HG02759 (cell line): ENCODE measurements at regions not wholly inside any gene's neighbourhood (a gene's known extent, or its start where the extent isn't known, plus 50 kb on each side); places are given as distances from the start of the nearest gene placed in this dataset.
"Not testable (repeated sequence)": the region's sequence is repeated elsewhere in the genome, so short reads cannot be mapped to it uniquely, and the experiment has no call there.

Source experiments
- ATAC-seq: cut with Tn5 transposase; IDR thresholded peaks from one replicate; pipeline ENCODE4 v1.9.1; 2021; ENCODE audit warnings: mild to moderate bottlenecking, moderate library complexity; ENCODE audit not compliant: unreplicated experiment

DNA sequence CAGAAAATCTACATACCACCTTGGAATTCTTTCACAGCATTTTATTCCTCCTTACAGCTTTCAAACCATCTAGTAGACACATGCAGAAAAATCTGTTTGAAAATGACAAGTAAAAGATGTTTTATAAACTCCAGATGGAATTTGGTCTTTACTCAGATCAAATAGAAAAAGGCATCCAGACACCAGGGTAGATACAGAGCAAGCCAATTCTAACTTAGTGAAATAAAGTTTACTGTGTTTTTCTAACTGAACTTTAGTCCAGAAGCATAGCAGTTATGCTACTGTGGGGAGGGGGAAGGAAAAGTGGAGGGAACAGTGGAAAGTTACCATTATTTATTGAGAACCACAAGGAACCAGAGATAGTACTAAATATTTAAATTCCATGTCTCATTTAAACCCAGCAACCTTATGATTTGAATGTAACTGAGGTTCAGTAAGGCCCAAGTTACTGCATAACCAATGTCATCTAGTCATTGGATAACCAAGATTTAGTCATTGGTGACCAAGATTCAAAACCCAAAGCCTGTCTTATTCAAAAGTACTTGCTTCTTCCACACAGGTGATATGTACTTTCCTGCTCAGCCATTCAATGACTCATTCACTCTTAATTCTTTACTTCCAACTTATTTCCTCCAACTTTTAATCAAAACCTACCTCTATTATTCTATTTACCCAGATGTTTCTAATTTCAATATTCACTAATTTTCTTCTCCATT is 57.7 kb downstream of the RAD51AP2 start:
- ATAC-seq, result no peak

DNA sequence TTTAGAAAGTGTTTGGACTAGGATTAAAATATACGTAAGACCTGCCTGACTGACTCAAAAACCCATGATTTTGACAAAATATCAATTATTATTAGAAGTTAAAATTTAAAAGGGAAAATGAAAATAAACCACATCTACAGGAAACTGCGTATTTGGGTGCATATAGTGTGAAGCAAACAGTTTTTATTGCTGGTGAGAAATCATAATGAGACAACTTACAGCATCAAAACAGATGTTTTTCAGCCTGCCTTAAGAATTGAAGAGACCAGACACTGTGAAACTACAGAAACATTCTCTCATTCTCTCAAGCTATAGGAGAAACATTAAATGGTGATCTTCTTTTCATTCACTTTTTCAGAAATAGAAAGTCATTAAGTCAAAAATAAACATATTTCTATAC is 62.9 kb downstream of the RAD51AP2 start:
- no peak for ATAC-seq

DNA sequence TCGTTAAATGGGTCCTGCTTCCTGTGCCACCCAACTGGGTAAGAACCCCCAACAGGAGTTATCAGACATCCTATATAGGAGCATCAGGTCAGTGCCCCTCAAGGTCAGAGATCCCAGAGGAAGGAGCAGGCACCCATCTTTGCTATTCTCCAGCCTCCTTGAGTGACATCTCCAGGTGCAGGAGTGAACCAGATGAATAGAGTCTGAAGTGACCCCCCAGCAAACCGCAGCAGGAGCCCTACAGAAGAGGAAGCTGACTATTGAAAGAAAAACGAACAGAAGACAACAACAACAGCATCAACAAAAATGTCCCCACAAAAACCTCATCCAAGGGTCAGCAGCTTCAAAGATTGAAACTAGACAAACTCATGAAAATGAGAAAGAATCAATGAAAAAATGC is 72.0 kb downstream of the RAD51AP2 start:
- not testable (repeated sequence) for ATAC-seq

DNA sequence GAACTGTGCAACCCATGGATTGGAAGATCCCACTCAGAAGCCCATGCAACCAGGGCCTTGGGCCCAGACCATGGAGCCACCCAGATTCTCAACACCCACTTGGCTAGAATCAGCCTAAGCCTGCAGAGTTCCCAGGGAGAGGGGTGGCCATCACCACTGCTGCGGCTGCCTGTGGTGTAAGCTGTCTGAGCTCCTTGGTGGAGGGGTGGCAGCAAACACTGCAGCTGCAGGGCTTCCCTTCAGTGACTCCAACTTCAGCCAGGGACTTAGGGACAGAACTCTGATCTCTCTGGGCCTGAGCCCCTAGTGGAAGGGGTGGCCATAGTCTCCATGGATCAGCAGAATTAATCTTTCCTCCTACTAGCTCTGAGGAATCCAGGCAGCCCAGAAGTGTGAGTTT is 72.5 kb downstream of the RAD51AP2 start:
- ATAC-seq, result no peak

DNA sequence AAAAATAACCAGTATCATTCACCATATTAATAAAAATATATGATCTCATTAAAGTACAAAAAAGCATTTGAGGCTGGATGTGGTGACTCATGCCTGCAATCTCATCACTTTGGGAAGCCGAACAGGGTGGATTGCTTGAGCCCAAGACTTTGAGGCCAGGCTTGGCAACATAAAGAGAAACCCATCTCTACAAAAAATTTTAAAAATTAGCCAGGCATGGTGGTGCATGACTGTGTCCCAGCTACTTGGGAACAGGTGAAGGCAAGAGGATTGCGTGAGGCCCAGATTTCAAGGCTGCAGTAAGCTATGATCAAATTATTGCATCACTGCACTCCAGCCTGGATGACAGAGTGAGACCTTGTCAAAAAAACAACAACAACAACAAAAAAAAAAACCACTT is 75.9 kb downstream of the RAD51AP2 start:
- ATAC-seq, result no peak

DNA sequence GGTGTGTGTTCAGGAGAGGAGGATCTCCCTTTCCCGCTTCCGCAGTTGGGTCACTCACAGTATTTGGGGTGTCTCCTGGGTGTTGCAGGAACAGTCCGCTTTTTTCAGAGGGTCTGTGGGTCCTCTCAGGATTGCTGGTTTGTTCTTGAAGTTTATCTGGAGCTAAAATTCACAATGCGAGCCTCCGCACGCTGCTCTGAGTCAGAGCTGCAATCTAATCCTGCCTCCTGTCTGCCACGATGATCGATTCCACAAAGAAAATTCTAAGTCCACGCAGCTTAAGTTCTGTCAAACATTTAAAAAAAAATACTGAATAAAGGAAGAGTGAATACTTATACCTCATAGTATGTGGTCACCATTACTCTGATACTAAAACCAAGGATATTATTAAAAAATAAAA is 76.5 kb downstream of the RAD51AP2 start:
- no peak for ATAC-seq

DNA sequence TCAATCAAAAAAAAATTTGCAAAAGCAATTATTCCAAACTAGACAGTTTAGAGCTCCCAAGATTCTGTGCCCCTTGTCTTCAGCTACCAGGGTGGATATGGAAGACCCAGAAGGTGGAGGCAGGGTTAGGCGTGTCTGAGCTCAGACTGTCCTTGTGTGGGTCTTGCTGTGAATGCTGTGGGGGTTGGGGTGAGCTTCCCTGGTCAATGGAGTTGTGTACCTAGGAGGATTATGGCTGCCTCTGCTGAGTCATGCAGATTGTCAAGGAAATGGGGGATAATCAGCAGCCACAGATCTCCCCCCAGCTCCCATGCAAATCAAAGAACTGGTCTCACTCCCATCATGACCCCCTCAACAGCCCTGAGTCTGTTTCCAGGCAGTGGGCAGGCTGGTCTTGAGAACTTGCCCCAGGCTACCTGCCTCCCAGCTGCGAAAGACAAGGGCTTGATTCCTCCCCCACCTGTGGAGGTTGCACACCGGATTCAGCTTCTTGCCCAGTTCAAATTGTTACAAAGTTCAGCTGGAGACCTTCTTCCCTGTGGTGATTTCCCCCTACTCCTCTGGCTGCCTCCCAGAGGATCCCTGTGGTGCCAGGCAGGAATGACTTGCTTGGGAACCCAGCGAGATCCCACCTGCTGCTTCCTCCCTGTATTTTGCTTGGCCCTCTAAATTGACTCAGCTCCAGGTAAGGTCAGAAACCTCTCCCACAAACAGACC is 77.0 kb downstream of the RAD51AP2 start:
- no peak for ATAC-seq

DNA sequence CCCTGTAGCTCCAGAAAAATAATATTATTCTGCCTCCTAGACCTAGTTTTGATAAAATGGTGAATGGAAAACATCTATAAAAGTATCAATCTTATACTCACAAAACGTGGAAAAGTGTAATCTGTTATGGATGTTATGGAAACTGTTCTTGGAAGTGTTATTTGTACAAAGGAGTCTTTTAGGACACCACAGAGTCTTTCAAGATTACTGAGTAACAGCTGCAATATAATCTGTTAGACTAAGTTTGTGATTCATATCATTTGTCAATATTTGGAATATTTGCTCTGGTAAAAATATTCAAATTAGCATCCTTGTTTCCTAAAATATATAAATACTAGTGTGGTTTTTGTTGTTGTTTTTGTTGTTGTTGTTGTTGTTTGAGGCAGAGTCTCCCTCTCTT is 87.9 kb downstream of the RAD51AP2 start:
- no peak for ATAC-seq

DNA sequence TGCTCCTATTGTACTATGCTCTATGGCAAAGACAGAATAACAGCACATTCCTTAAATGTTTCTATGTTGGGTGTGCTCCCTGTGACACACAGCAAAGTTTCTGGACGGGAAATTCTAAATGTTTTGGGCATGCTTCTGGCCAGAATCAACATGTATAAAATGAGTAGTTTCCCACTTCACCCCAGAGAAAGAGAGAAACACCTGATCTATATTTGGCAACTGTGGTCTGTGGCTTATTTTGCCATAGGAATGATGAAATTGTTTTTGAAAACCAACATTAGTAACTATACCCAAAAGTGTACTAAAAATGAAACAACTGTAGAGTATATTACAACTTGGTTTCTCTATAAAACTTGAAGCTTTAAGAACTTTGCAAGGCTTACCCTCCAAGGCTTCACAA is 89.1 kb downstream of the RAD51AP2 start:
- ATAC-seq, result no peak

DNA sequence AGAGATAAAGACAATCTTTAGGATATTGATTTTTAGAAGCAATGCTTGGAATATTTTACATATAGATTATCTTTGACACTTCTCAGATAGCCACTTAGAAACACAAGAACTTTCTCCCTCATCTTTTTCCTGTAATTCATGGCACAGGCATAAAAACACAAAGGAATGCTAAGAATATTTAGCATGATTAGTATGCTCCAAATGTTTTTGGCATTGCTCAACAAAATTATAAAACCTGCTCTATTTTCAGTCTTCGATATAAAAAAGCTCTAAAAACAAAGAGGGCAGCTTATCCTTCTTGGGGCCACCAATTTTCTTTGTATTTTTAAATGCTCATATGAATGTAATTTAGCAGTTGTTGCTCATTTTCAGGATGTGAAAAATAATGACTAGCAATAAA is 90.8 kb downstream of the RAD51AP2 start:
- ATAC-seq, result no peak

DNA sequence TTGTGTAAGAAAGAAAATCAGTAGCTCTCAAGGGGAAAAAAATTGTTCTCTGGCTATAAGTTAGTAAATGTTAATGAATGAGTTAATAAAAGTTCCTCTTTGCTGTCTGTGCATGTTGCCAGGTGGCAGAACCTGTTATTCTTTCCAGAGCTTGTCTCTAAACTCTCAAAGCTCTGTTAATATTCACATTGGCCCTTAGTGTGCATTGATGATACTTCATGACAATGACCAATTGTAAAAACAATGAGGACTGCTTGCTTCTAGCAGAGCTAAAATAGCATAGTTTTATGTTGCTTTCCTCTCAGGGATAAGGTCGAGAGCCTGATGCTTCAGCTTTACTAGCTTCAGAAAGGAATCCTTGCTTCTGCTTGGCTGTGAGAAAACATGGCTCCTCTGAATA is 91.5 kb downstream of the RAD51AP2 start:
- no peak for ATAC-seq

DNA sequence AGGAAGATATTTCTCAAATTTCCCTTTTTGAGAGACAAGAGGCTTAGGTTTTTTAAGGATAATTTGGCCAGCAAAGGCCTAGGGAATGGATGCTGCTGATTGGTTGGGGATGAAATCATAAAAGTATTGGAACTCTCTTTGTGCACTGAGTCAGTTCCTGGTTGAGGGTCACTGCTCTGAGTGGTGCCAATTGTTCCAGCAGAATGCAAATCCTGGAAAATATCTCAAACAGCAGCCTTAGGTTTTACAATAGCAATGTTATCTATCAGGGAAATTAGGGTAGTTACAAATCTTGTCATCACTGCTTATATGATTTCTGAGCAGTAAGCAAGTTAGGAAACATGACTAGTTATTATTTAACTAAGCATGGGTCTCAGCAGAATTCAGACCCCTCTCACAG is 96.2 kb downstream of the RAD51AP2 start:
- ATAC-seq, result no peak

DNA sequence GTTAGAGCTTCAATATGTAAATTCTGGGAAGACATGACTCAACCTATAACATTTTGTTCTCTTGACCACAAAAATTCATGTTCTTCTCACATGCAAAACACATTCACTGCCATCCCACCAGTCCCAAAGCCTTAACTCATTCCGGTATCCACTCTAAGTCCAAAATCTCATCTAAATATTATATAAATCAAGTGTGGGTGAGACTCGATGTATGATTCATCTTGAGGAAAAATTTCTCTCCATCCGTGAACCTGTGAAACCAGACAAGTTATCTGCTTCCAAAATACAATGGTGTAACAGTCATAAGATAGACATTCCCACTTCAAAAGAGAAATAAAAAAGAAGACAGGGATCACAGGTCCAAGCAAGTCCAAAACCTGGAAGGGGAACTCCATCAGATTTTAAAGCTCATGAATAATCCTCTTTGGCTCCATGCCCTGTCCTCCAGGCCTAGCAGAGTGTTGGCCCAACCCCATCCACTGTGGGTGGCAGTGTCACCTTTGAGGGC is 101.3 kb downstream of the RAD51AP2 start:
- no peak for ATAC-seq

DNA sequence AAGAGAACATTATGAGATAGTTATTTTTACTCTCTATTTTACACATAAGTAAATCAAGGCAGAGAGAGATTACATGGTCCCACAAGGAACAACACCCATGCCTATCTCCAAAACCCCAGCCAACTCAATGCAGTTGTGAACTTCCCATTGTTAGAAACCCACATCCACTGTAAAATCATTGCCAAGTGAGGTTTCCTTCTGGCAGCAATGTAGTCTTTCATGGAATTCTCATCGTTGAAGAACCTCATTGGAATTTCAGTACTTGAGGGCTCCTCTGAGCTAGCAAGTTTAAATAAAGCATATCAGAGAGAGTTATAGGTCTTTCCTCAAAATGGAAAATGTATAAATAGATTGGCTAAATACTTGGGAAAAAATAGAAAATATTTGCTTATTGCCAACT is 105.2 kb downstream of the RAD51AP2 start:
- ATAC-seq, result no peak

DNA sequence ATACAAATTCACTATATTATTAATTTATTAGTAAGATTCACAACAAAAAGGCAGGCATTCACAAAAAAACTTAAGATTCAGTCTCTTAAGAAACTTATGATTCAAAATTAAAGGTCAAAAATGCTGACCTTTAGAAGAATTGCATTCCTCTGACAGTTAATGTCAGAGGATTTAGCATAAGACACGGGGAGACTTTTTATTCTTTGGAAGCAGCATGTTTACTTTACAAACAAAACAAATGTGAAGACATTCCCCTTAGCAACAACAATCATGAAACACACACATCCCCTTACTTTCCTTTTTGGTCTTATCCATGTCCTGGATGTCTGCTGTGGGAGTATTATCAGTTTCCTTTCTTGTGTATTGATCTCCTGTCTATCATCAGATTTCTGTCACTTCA is 117.1 kb downstream of the RAD51AP2 start:
- ATAC-seq, result no peak

DNA sequence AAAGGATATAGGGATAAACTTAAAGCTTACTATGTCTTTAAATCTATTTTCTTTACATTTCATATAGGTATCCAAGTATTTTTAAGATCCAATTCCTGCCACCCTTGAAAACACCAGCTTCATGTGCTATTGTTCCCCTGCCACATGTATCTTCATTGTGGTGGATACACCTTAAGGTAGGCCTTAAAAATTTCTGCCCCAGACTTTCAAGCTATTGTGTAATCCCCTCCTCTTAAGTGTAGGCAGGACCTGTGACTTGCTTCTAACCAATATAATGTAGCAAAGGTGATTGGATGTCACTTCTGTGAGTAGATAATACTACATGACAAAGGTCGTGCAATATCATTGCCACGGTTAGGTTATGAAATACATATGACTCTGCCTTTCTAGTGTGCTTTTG is 119.5 kb downstream of the RAD51AP2 start:
- no peak for ATAC-seq

DNA sequence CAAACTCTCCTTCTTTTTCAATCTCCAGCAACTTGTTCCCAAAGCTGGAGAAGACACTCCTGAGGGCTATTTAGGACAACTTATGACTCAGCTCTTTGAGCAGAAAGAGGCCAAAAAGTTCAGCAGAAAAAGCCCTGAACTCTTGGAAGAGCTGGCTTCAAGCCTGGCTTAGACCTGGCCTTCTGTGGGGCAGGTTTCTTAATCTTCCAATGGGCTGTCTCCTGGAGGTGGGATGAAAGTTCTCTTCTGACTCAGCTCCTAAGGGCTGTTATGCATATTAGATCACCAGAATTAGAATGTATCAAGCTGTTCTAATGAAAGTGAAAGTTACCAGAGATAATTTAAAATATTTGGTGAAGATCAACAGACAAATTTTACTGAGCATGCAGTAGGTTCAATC is 129.4 kb downstream of the RAD51AP2 start:
- ATAC-seq, result no peak

DNA sequence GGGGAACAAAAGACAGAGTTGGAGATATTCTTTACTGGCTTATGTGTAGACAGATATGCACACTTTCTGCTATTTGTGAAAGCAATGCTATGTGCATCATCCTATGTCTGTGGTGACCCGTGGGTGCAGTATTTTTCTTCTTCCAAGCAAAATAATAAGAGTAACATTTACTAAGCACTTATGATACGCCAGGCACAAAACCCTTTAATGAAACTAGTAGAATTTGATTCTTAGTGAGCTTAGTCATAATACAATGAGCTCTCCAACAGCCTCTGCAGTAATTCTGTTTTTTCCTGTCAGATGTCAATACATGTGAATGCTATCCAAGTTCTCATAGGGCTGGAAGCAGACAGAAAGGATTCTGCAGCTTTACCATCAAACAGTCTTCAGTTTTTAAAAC is 130.6 kb downstream of the RAD51AP2 start:
- ATAC-seq, result no peak

DNA sequence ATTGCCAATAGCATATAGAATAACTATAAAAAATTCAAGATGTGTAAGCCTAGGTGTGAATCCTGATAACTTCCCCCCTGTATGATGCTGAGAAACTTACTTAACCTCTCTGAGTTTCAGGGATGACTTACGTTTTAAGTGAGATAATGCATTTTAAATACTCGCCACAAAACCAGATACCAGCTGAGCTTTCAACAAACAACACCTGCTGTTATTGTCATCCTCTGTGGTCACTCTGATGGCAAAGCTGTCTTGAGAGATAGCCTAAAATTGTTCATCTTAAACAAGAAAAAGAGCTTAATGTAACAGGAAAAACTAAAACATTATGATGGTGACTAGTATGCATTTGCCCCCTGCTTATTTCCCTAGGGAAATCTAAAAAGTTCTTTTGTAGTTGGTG is 131.5 kb downstream of the RAD51AP2 start:
- ATAC-seq, result no peak

DNA sequence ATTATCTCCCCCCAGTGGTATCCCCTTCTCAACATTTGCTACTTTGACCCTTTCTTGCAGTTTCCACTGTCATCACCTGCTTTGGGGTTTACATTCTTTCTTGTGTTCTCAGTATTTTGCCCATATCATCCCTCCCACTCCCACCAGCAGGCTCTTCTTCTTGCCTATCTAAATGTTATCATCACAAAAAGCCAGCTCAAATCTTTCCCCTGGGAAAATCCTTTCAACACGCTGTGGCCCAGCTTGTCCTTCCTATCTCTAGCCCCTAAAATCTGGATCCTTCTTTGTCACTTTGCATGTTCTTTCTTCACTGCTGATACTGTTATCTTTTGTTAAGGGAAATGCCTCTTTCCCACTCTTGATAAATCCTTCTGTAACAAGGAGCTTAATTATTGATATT is 138.2 kb downstream of the RAD51AP2 start:
- ATAC-seq, result no peak

DNA sequence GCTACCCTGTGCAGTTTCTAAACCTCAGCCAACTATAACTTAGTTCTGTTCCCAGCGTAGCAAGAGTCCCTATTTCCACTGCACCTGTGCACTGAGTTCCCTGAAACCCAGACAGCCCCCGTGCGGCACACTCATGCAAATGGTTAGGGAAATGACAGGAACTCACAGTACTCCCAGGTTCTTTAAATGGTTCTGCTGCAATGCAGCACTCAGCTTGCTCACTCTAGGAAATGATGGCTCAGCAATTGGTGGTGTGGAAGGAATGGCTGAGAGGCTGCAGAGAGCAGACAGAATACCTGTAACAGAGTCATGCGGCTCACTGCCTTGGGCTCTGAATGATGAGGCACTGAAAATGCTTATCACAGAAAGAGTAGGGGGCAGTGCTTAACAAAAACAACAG is 143.0 kb downstream of the RAD51AP2 start:
- no peak for ATAC-seq

DNA sequence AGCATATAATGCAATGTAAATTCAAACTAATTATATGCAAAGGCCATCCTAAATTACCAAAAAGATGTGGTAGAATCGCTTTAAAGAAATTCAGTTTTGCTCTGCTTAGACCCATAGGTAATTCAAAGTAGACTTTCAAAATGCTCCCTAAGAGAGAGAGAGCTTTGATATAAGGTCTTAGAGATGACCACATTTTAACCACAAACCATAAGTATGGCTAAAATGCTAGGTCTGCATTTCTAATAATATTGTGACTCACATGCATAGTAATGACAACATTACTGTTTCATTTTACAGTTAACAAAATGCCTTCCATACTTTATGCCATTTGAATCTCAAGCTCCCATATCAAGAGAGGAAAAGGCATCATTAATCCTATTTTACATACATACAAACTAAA is 144.5 kb downstream of the RAD51AP2 start:
- no peak for ATAC-seq

DNA sequence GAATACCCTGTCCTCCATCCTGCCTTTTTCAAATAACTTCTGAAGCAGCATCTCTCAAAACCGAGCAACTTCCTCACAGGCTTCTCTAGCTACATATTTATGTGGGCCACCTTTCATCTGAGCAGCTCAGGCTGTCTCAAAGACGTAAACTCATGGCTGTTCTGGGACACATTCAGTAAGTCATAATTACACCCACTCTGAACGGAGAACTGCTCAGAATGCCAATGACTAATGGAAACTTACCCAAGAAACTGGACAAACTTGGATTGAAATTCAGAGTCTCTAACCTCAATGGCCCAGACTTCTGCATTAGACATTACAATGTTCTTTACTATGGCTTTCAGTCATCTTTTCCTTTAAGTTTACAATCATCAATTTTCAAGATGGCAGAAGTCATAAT is 145.2 kb downstream of the RAD51AP2 start:
- no peak for ATAC-seq
